IMR-90 (cell line): ENCODE measurements at regions not wholly inside any gene's neighbourhood (a gene's known extent, or its start where the extent isn't known, plus 50 kb on each side); places are given as distances from the start of the nearest gene placed in this dataset.

Experiments
- ATAC-seq: fragments of 200-7000 bp; cut with Tn5 transposase; 2 replicates; pipeline ENCODE4 v1.9.1; 2020; ENCODE audit warnings: low read depth, mild to moderate bottlenecking, moderate library complexity
- BruUV-seq: library from RNA; stranded (reverse); fragments of 400-500 nt; replicated peaks from 2 replicates; lab custom pipeline; 2021; lab: Mats Ljungman, UMichigan
- CTCF ChIA-PET: fragments of 300-600 bp; formaldehyde crosslinking; extraction: SDS; loops from one replicate; lab custom pipeline; 2021; ENCODE audit warnings: antibody characterized with exemption; lab: Yijun Ruan, JAX
- POLR2A ChIA-PET: fragments of 300-600 bp; sonication (Branson Sonifier 250); formaldehyde crosslinking; loops from one replicate; lab custom pipeline; 2022; ENCODE audit warnings: antibody characterized with exemption; ENCODE audit not compliant: unreplicated experiment; lab: Charles Lee
- DNase-seq: peaks from one replicate; pipeline ENCODE4 v3.0.0; 2013
- H2AFZ ChIP-seq: replicated peaks from 2 replicates; pipeline ENCODE3; 2013; ENCODE audit warnings: low read length, mild to moderate bottlenecking; ENCODE audit not compliant: poor library complexity
- H2AK5ac ChIP-seq: 2 replicates; pipeline ENCODE4 v1.6.1; 2013; ENCODE audit warnings: low read depth, low read length, inconsistent platforms
- H2AK9ac ChIP-seq: replicated peaks from 2 replicates; pipeline ENCODE3; 2013; ENCODE audit warnings: mild to moderate bottlenecking, low read depth, low read length, moderate library complexity; ENCODE audit not compliant: poor library complexity
- H2BK120ac ChIP-seq: 2 replicates; pipeline ENCODE4 v1.6.1; 2013; ENCODE audit warnings: low read depth, low read length, inconsistent platforms
- H2BK15ac ChIP-seq: 3 replicates; pipeline ENCODE4 v1.6.1; 2013; ENCODE audit warnings: low read depth, low read length, inconsistent platforms
- H2BK20ac ChIP-seq: 2 replicates; pipeline ENCODE4 v1.6.1; 2013; ENCODE audit warnings: low read depth, mild to moderate bottlenecking, inconsistent platforms, low read length, moderate library complexity
- H2BK5ac ChIP-seq: 2 replicates; pipeline ENCODE4 v1.6.1; 2013; ENCODE audit warnings: mild to moderate bottlenecking, low read depth, low read length, inconsistent platforms; ENCODE audit not compliant: poor library complexity, severe bottlenecking
- H3K14ac ChIP-seq: replicated peaks from 2 replicates; pipeline ENCODE4 v1.6.1; 2013; ENCODE audit warnings: low read depth, low read length, inconsistent platforms
- H3K18ac ChIP-seq: 2 replicates; pipeline ENCODE4 v1.6.1; 2013; ENCODE audit warnings: low read depth, low read length, control low read depth
- H3K23ac ChIP-seq: 2 replicates; pipeline ENCODE4 v1.6.1; 2013; ENCODE audit warnings: low read depth, low read length, inconsistent platforms
- H3K27ac ChIP-seq: 2 replicates; pipeline ENCODE4 v1.5.1; 2013; ENCODE audit warnings: mild to moderate bottlenecking, control low read depth, low read length; ENCODE audit not compliant: insufficient read depth
- H3K27me3 ChIP-seq: 2 replicates; pipeline ENCODE4 v1.6.1; 2013; ENCODE audit warnings: low read length; ENCODE audit not compliant: control insufficient read depth, insufficient read depth
- H3K36me3 ChIP-seq: 2 replicates; pipeline ENCODE4 v1.6.1; 2013; ENCODE audit warnings: low read length, mixed read lengths; ENCODE audit not compliant: control insufficient read depth, insufficient read depth
- H3K4ac ChIP-seq: 2 replicates; pipeline ENCODE4 v1.6.1; 2013; ENCODE audit warnings: low read depth, low read length, inconsistent platforms
- H3K4me1 ChIP-seq: 2 replicates; pipeline ENCODE4 v1.6.1; 2013; ENCODE audit warnings: low read length, mixed read lengths; ENCODE audit not compliant: control insufficient read depth, insufficient read depth
- H3K4me2 ChIP-seq: 2 replicates; pipeline ENCODE4 v1.6.1; 2013; ENCODE audit warnings: low read depth, mild to moderate bottlenecking, control low read depth, low read length, moderate library complexity
- H3K4me3 ChIP-seq: 2 replicates; pipeline ENCODE4 v1.5.1; 2013; ENCODE audit warnings: low read depth, mild to moderate bottlenecking, control low read depth, low read length, moderate library complexity; ENCODE audit not compliant: insufficient read depth
- H3K56ac ChIP-seq: 2 replicates; pipeline ENCODE4 v1.6.1; 2013; ENCODE audit warnings: low read length, inconsistent platforms; ENCODE audit not compliant: insufficient read depth; ENCODE audit errors: extremely low read depth
- H3K79me1 ChIP-seq, 2 experiments: 2 replicates each; pipeline ENCODE4 v1.6.1; 2013; ENCODE audit warnings: low read length in 2 of 2, inconsistent platforms in 1 of 2, low read depth in 1 of 2
- H3K9ac ChIP-seq: 2 replicates; pipeline ENCODE4 v1.6.1; 2013; ENCODE audit warnings: low read depth, low read length, control low read depth
- H3K9me1 ChIP-seq: 2 replicates; pipeline ENCODE4 v1.6.1; 2013; ENCODE audit warnings: low read length, inconsistent platforms; ENCODE audit not compliant: insufficient read depth
- H3K9me3 ChIP-seq: 2 replicates; pipeline ENCODE4 v1.6.1; 2013; ENCODE audit warnings: low read length; ENCODE audit not compliant: control insufficient read depth, insufficient read depth
- H4K20me1 ChIP-seq: 2 replicates; pipeline ENCODE4 v1.6.1; 2013; ENCODE audit warnings: low read length, inconsistent platforms; ENCODE audit not compliant: insufficient read depth
- H4K5ac ChIP-seq: 2 replicates; pipeline ENCODE4 v1.6.1; 2013; ENCODE audit warnings: mild to moderate bottlenecking, low read depth, low read length, control low read depth
- H4K8ac ChIP-seq, 2 experiments: 2 replicates each; pipeline ENCODE4 v1.6.1; 2013; ENCODE audit warnings: low read depth in 2 of 2, low read length in 2 of 2, control low read depth in 1 of 2, inconsistent platforms in 1 of 2
- H4K91ac ChIP-seq: 2 replicates; pipeline ENCODE4 v1.6.1; 2013; ENCODE audit warnings: low read depth, low read length, inconsistent platforms; ENCODE audit not compliant: insufficient read depth
- BHLHE40 ChIP-seq: fragments of 150-350 bp; IDR thresholded peaks from 2 replicates; pipeline ENCODE4 v1.6.1; 2016; ENCODE audit warnings: mild to moderate bottlenecking, low read depth, low read length
- CEBPB ChIP-seq: IDR thresholded peaks from 2 replicates; pipeline ENCODE4 v1.6.1; 2012; ENCODE audit warnings: low read depth, low read length, improper control_type of control experiment
- CHD1 ChIP-seq: IDR thresholded peaks from 2 replicates; pipeline ENCODE4 v1.6.1; 2012; ENCODE audit warnings: low read depth, low read length, improper control_type of control experiment
- FOS ChIP-seq: fragments of 150-350 bp; IDR thresholded peaks from 2 replicates; pipeline ENCODE4 v1.6.1; 2016; ENCODE audit warnings: low read depth, low read length
- MAFK ChIP-seq: IDR thresholded peaks from 2 replicates; pipeline ENCODE4 v1.6.1; 2012; ENCODE audit warnings: low read depth, low read length, improper control_type of control experiment
- MAZ ChIP-seq: IDR thresholded peaks from 2 replicates; pipeline ENCODE4 v1.6.1; 2012; ENCODE audit warnings: low read depth, mild to moderate bottlenecking, low read length, improper control_type of control experiment, moderate library complexity, borderline replicate concordance
- MXI1 ChIP-seq: IDR thresholded peaks from 2 replicates; pipeline ENCODE4 v1.6.1; 2012; ENCODE audit warnings: low read depth, mild to moderate bottlenecking, low read length, moderate library complexity, borderline replicate concordance
- NFE2L2 ChIP-seq: fragments of 150-350 bp; IDR thresholded peaks from 2 replicates; pipeline ENCODE4 v1.6.1; 2016; ENCODE audit warnings: low read depth, mild to moderate bottlenecking, low read length
- POLR2A ChIP-seq: IDR thresholded peaks from 2 replicates; pipeline ENCODE4 v1.6.1; 2012; ENCODE audit warnings: mild to moderate bottlenecking, low read depth, low read length
- RAD21 ChIP-seq: IDR thresholded peaks from 2 replicates; pipeline ENCODE4 v1.6.1; 2012; ENCODE audit warnings: low read length, improper control_type of control experiment
- RCOR1 ChIP-seq: IDR thresholded peaks from 2 replicates; pipeline ENCODE4 v1.6.1; 2012; ENCODE audit warnings: mild to moderate bottlenecking, low read length, improper control_type of control experiment; ENCODE audit not compliant: insufficient replicate concordance
- RFX5 ChIP-seq: IDR thresholded peaks from 2 replicates; pipeline ENCODE4 v1.8.0; 2012; ENCODE audit warnings: low read depth, mild to moderate bottlenecking, low read length, moderate library complexity
- SMC3 ChIP-seq: fragments of 150-350 bp; IDR thresholded peaks from 2 replicates; pipeline ENCODE4 v1.6.1; 2016; ENCODE audit warnings: low read depth, mild to moderate bottlenecking, antibody characterized with exemption, low read length, moderate library complexity
- WGBS, 2 experiments: methylation state at CpG; one replicate each; pipeline versions ENCODE4 v1.1.5 to v1.1.7; 2013; ENCODE audit warnings: missing lambda C conversion rate in 2 of 2; ENCODE audit not compliant: insufficient read length in 1 of 2; ENCODE audit errors: extremely low coverage in 2 of 2; 5-methylcytosine and 5-hydroxymethylcytosine counted together
- dilution Hi-C: fragments of 300-500 bp; cut with HindIII; formaldehyde crosslinking; loops from one replicate; pipeline ENCODE4 v1.14.3; 2018; ENCODE audit warnings: low sequenced_read_pairs; ENCODE audit not compliant: unreplicated experiment
- in situ Hi-C: fragments of 300-500 bp; cut with MboI; formaldehyde crosslinking; loops from 3 replicates; pipeline ENCODE4 v1.14.3; 2019; ENCODE audit warnings: low sequenced_read_pairs, inconsistent platforms, mixed read lengths
- intact Hi-C: fragments of 100-400 bp; cut with micrococcal nuclease; formaldehyde crosslinking; loops from 2 replicates; pipeline ENCODE4 v1.10.0; 2022
- TF ChIP-seq, protein P1 (sequence below): fragments of 150-350 bp; IDR thresholded peaks from 2 replicates; pipeline ENCODE4 v1.6.1; 2017; ENCODE audit warnings: mild to moderate bottlenecking, antibody characterized with exemption, low read length, low read depth
- TF ChIP-seq, protein P2 (sequence below): fragments of 150-350 bp; IDR thresholded peaks from 2 replicates; pipeline ENCODE4 v1.6.1; 2016; ENCODE audit warnings: low read depth, mild to moderate bottlenecking, low read length, moderate library complexity, borderline replicate concordance
- TF ChIP-seq, protein P3 (sequence below): conservative IDR thresholded peaks from 2 replicates; pipeline ENCODE4 v1.5.1; 2012; ENCODE audit warnings: mild to moderate bottlenecking, low read depth, low read length, improper control_type of control experiment

DNA sequence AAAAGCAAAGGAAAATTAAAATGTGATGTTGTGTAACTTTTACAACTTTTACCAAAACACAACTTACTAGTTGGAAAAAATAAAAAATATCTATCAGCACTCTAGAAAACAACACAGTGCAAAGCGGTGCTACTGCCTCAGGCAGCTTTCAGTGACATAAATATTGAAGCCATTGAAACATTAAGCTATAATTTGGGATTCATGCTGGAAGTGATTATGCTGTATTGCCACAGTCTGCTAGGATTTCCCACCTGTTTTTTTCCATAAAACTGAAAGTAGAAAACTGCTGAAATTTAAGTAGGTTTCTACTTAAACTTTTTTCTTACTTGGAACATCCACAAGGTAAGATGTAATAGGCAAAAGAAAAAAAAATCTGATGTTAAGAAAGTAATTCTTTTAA lies 674.4 kb downstream of the KCNT2 start:
- Histone ChIP-seq H3K36me3 (no peaks in the 10 kb centered on the region), H2BK20ac (no peak overlapping the region), H3K9ac (no peak overlapping the region), H3K4ac (no peak overlapping the region), H3K9me3 (no peaks in the 10 kb centered on the region), H2AK5ac (no peak overlapping the region), H2BK5ac (no peak overlapping the region), H2BK120ac (no peak overlapping the region), H4K20me1 (no peaks in the 10 kb centered on the region), H3K4me1 (no peaks in the 10 kb centered on the region), H3K14ac (no peak overlapping the region), H4K5ac (no peak overlapping the region), H4K91ac (no peak overlapping the region), H2BK15ac (no peak overlapping the region), H3K9me1 (no peaks in the 10 kb centered on the region), H3K27me3 (no peaks in the 10 kb centered on the region), H3K4me3 (no peak overlapping the region), H3K27ac (no peak overlapping the region), H2AK9ac (no peak overlapping the region), H3K23ac (no peak overlapping the region), H4K8ac (no peak overlapping the region), H3K18ac (no peak overlapping the region), H2AFZ (no peak overlapping the region), H3K56ac (no peak overlapping the region), H3K4me2 (no peak overlapping the region), H3K79me1 (no peaks in the 10 kb centered on the region)
- no TSS peak for BruUV-seq
- ChIA-PET CTCF (no interaction called here), POLR2A (no interaction called here)
- in situ Hi-C loops (no loop called here), dilution Hi-C loops (no loop called here), intact Hi-C loops (no loop called here)
- TF ChIP-seq, protein P1, sequence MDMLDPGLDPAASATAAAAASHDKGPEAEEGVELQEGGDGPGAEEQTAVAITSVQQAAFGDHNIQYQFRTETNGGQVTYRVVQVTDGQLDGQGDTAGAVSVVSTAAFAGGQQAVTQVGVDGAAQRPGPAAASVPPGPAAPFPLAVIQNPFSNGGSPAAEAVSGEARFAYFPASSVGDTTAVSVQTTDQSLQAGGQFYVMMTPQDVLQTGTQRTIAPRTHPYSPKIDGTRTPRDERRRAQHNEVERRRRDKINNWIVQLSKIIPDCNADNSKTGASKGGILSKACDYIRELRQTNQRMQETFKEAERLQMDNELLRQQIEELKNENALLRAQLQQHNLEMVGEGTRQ: no peak
- TF ChIP-seq RCOR1 (no peak), MAFK (no peak), CEBPB (no peak), MAZ (no peak), FOS (no peak), RAD21 (no peak), POLR2A (no peak), NFE2L2 (no peak), SMC3 (no peak), RFX5 (no peak), CHD1 (no peak), MXI1 (no peak), BHLHE40 (no peak)
- TF ChIP-seq, protein P2, sequence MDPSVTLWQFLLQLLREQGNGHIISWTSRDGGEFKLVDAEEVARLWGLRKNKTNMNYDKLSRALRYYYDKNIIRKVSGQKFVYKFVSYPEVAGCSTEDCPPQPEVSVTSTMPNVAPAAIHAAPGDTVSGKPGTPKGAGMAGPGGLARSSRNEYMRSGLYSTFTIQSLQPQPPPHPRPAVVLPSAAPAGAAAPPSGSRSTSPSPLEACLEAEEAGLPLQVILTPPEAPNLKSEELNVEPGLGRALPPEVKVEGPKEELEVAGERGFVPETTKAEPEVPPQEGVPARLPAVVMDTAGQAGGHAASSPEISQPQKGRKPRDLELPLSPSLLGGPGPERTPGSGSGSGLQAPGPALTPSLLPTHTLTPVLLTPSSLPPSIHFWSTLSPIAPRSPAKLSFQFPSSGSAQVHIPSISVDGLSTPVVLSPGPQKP: no peak
- TF ChIP-seq, protein P3, sequence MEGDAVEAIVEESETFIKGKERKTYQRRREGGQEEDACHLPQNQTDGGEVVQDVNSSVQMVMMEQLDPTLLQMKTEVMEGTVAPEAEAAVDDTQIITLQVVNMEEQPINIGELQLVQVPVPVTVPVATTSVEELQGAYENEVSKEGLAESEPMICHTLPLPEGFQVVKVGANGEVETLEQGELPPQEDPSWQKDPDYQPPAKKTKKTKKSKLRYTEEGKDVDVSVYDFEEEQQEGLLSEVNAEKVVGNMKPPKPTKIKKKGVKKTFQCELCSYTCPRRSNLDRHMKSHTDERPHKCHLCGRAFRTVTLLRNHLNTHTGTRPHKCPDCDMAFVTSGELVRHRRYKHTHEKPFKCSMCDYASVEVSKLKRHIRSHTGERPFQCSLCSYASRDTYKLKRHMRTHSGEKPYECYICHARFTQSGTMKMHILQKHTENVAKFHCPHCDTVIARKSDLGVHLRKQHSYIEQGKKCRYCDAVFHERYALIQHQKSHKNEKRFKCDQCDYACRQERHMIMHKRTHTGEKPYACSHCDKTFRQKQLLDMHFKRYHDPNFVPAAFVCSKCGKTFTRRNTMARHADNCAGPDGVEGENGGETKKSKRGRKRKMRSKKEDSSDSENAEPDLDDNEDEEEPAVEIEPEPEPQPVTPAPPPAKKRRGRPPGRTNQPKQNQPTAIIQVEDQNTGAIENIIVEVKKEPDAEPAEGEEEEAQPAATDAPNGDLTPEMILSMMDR: no peak
- WGBS, 2 experiments: no CpG with 5 or more reads among the region's 1 CpG
- DNase-seq: no peak
- ATAC-seq: no peak
